Cardiac septum (tissue), 1 donor: ENCODE measurements at regions not wholly inside any gene's neighbourhood (a gene's known extent, or its start where the extent isn't known, plus 50 kb on each side); places are given as distances from the start of the nearest gene placed in this dataset.

Source experiments
- DNase-seq: peaks from one replicate; pipeline ENCODE4 v3.0.0-alpha.2; 2020; ENCODE audit warnings: low spot score
- intact Hi-C: fragments of 100-400 bp; cut with DNase I; formaldehyde crosslinking; loops from one replicate; pipeline ENCODE4 v1.14.0; 2022
- donor health status: DM: no; HTN: no; CAD: no.

- intact Hi-C loops: no loop called here
- no peak for DNase-seq
Measured at GRCh38 chr11:127568891-127569290, 568.3 kb upstream of the KIRREL3 start.

GRCh38 chr11:127567237-127567932, 566.8 kb upstream of the KIRREL3 start:
- intact Hi-C loops: no loop called here
- DNase-seq: no peak

- intact Hi-C loops: no loop called here
- DNase-seq: no peak
Measured at GRCh38 chr11:127564810-127565209, 564.2 kb upstream of the KIRREL3 start.

GRCh38 chr11:127559978-127560377, 559.4 kb upstream of the KIRREL3 start:
- intact Hi-C loops: no loop called here
- DNase-seq: no peak

- no peak for DNase-seq
- intact Hi-C loops: no loop called here
Measured at GRCh38 chr11:127552446-127552845, 551.9 kb upstream of the KIRREL3 start.

- intact Hi-C loops: no loop called here
- DNase-seq: no peak
Measured at GRCh38 chr11:127531167-127531566, 530.6 kb upstream of the KIRREL3 start.

- no peak for DNase-seq
- intact Hi-C loops: no loop called here
Measured at GRCh38 chr11:127528297-127528696, 527.7 kb upstream of the KIRREL3 start.

GRCh38 chr11:127524618-127525017, 524.0 kb upstream of the KIRREL3 start:
- DNase-seq: no peak
- intact Hi-C loops: no loop called here

- DNase-seq: no peak
- intact Hi-C loops: no loop called here
Measured at GRCh38 chr11:127521413-127521812, 520.8 kb upstream of the KIRREL3 start.

- intact Hi-C loops: no loop called here
- DNase-seq: no peak
Measured at GRCh38 chr11:127507851-127508250, 507.3 kb upstream of the KIRREL3 start.

- intact Hi-C loops: no loop called here
- no peak for DNase-seq
Measured at GRCh38 chr11:127506647-127507046, 506.1 kb upstream of the KIRREL3 start.

GRCh38 chr11:127506126-127506525, 505.6 kb upstream of the KIRREL3 start:
- no peak for DNase-seq
- intact Hi-C loops: no loop called here

GRCh38 chr11:127496165-127496564, 495.6 kb upstream of the KIRREL3 start:
- DNase-seq: no peak
- intact Hi-C loops: loop anchor here (10.0 kb wide), 1 partner anchor 239 kb away; no protein-coding TSS in a partner anchor

GRCh38 chr11:127493330-127494022, 492.9 kb upstream of the KIRREL3 start:
- no peak for DNase-seq

GRCh38 chr11:127492029-127492428, 491.5 kb upstream of the KIRREL3 start:
- intact Hi-C loops: loop anchor here (10.0 kb wide), 1 partner anchor 243 kb away; no protein-coding TSS in a partner anchor
- no peak for DNase-seq

More at GRCh38 chr11:127493330-127494022, 492.9 kb upstream of the KIRREL3 start:
- intact Hi-C loops: loop anchor here (10.0 kb wide), 1 partner anchor 241 kb away; no protein-coding TSS in a partner anchor

- intact Hi-C loops: loop anchor here (10.0 kb wide), 1 partner anchor 243 kb away; no protein-coding TSS in a partner anchor
Measured at GRCh38 chr11:127491589-127491988, 491.0 kb upstream of the KIRREL3 start.

GRCh38 chr11:127490896-127491295, 490.3 kb upstream of the KIRREL3 start:
- no peak for DNase-seq
- intact Hi-C loops: loop anchor here (10.0 kb wide), 1 partner anchor 244 kb away; no protein-coding TSS in a partner anchor

More at GRCh38 chr11:127491589-127491988, 491.0 kb upstream of the KIRREL3 start:
- DNase-seq: no peak

GRCh38 chr11:127485541-127485940, 485.0 kb upstream of the KIRREL3 start:
- no peak for DNase-seq
- intact Hi-C loops: no loop called here

GRCh38 chr11:127481391-127481790, 480.8 kb upstream of the KIRREL3 start:
- intact Hi-C loops: no loop called here
- no peak for DNase-seq

GRCh38 chr11:127478826-127479225, 478.3 kb upstream of the KIRREL3 start:
- intact Hi-C loops: no loop called here
- DNase-seq: no peak

GRCh38 chr11:127474766-127475165, 474.2 kb upstream of the KIRREL3 start:
- intact Hi-C loops: no loop called here
- DNase-seq: no peak
